H1 (cell line): ENCODE measurements at regions not wholly inside any gene's neighbourhood (a gene's known extent, or its start where the extent isn't known, plus 50 kb on each side); places are given as distances from the start of the nearest gene placed in this dataset.

Experiments
- CTCF ChIA-PET: fragments of 300-600 bp; sonication (Branson Sonifier 250); formaldehyde crosslinking; loops from one replicate; lab custom pipeline; 2021; ENCODE audit not compliant: partially characterized antibody; lab: Charles Lee
- POLR2A ChIA-PET: fragments of 300-600 bp; sonication (Branson Sonifier 250); formaldehyde crosslinking; loops from one replicate; lab custom pipeline; 2021; ENCODE audit warnings: inconsistent platforms; ENCODE audit not compliant: partially characterized antibody; lab: Charles Lee
- DNase-seq, 2 experiments: peaks; one replicate each; pipeline versions ENCODE4 v3.0.0 to v3.0.0-alpha.2; 2010 to 2022; ENCODE audit warnings: low spot score in 2 of 2, low read depth in 1 of 2, mixed read lengths in 1 of 2
- FAIRE-seq: peaks from 2 replicates; lab custom pipeline; 2011; peaks lifted over from hg19 to GRCh38; lab: Jason Lieb, UNC
- H2AFZ ChIP-seq: 2 replicates; pipeline ENCODE4 v1.8.1; 2012; ENCODE audit warnings: low read length, inconsistent platforms
- H2AK5ac ChIP-seq: 2 replicates; pipeline ENCODE4 v1.6.1; 2013; ENCODE audit warnings: low read depth, low read length
- H2BK120ac ChIP-seq: replicated peaks from 2 replicates; pipeline ENCODE3; 2013; ENCODE audit warnings: low read depth, low read length, inconsistent platforms
- H2BK12ac ChIP-seq: 2 replicates; pipeline ENCODE4 v1.6.1; 2013; ENCODE audit warnings: low read depth, low read length
- H2BK15ac ChIP-seq: 2 replicates; pipeline ENCODE4 v1.6.1; 2013; ENCODE audit warnings: low read length
- H2BK20ac ChIP-seq: 2 replicates; pipeline ENCODE4 v1.6.1; 2013; ENCODE audit warnings: low read length
- H2BK5ac ChIP-seq: 2 replicates; pipeline ENCODE4 v1.6.1; 2013; ENCODE audit warnings: low read depth, low read length
- H3K14ac ChIP-seq: 2 replicates; pipeline ENCODE4 v1.6.1; 2013; ENCODE audit warnings: inconsistent platforms; ENCODE audit not compliant: insufficient read length
- H3K18ac ChIP-seq: 2 replicates; pipeline ENCODE4 v1.6.1; 2013; ENCODE audit warnings: low read length; ENCODE audit errors: extremely low read depth
- H3K23ac ChIP-seq: 2 replicates; pipeline ENCODE4 v1.6.1; 2013; ENCODE audit warnings: inconsistent platforms; ENCODE audit not compliant: insufficient read length
- H3K23me2 ChIP-seq: 2 replicates; pipeline ENCODE4 v1.6.1; 2013; ENCODE audit warnings: low read depth, low read length
- H3K27ac ChIP-seq: 2 replicates; pipeline ENCODE4 v1.6.1; 2011; ENCODE audit warnings: low read depth, low read length, inconsistent platforms
- H3K27me3 ChIP-seq, 4 experiments: replicated peaks in 1 of 4; 1 replicate in 1 of 4; 2 replicates in 3 of 4; pipeline versions ENCODE4 v1.6.1 to v1.8.1; 2011 to 2013; ENCODE audit warnings: low read length in 3 of 4, mild to moderate bottlenecking in 3 of 4, inconsistent platforms in 2 of 4, mixed read lengths in 2 of 4, moderate library complexity in 1 of 4; ENCODE audit not compliant: control insufficient read depth in 3 of 4, insufficient read depth in 3 of 4; ENCODE audit errors: extremely low read depth in 1 of 4
- H3K36me3 ChIP-seq, 4 experiments: 2 replicates each; pipeline versions ENCODE4 v1.6.1 to v1.8.1; 2011 to 2013; ENCODE audit warnings: mild to moderate bottlenecking in 4 of 4, low read length in 3 of 4, moderate library complexity in 2 of 4, control low read depth in 1 of 4, inconsistent platforms in 1 of 4; ENCODE audit not compliant: insufficient read depth in 4 of 4, control insufficient read depth in 2 of 4
- H3K4ac ChIP-seq: replicated peaks from 2 replicates; pipeline ENCODE3; 2013; ENCODE audit warnings: low read length, low read depth, mixed read lengths, inconsistent platforms; ENCODE audit not compliant: insufficient read length
- H3K4me1 ChIP-seq, 4 experiments: replicated peaks in 1 of 4; 1 replicate in 1 of 4; 2 replicates in 3 of 4; pipeline versions ENCODE4 v1.6.1 to v1.8.1; 2011 to 2013; ENCODE audit warnings: low read length in 3 of 4, inconsistent platforms in 2 of 4, mixed read lengths in 1 of 4; ENCODE audit not compliant: insufficient read depth in 4 of 4, control insufficient read depth in 3 of 4
- H3K4me2 ChIP-seq, 2 experiments: 2 replicates each; pipeline versions ENCODE4 v1.6.1 to v1.8.1; 2011 to 2013; ENCODE audit warnings: low read depth in 2 of 2, low read length in 2 of 2, control low read depth in 1 of 2, inconsistent platforms in 1 of 2, mild to moderate bottlenecking in 1 of 2; ENCODE audit not compliant: insufficient read depth in 1 of 2
- H3K4me3 ChIP-seq, 4 experiments: fragments of 200-600, 300-600 bp in 1 of 4; sonication (generic), shearing (Covaris generic), sonication (Bioruptor Twin) in 1 of 4; 2 replicates each; pipeline versions ENCODE4 v1.5.1 to v1.8.1; 2011 to 2016; ENCODE audit warnings: low read length in 4 of 4, low read depth in 3 of 4, control low read depth in 2 of 4, inconsistent platforms in 2 of 4, mild to moderate bottlenecking in 2 of 4, mixed read lengths in 1 of 4, moderate library complexity in 1 of 4; ENCODE audit not compliant: insufficient read depth in 2 of 4; ENCODE audit errors: extremely low read depth in 1 of 4
- H3K56ac ChIP-seq: replicated peaks from 2 replicates; pipeline ENCODE3; 2013; ENCODE audit warnings: low read depth, mild to moderate bottlenecking, mixed read lengths, low read length, inconsistent platforms; ENCODE audit not compliant: insufficient read length
- H3K79me1 ChIP-seq: 2 replicates; pipeline ENCODE4 v1.6.1; 2013; ENCODE audit warnings: low read depth, low read length, control low read depth
- H3K79me2 ChIP-seq, 2 experiments: 2 replicates each; pipeline versions ENCODE4 v1.6.1 to v1.8.1; 2012 to 2013; ENCODE audit warnings: low read length in 2 of 2, mild to moderate bottlenecking in 2 of 2, inconsistent platforms in 1 of 2; ENCODE audit not compliant: insufficient read depth in 2 of 2, control insufficient read depth in 1 of 2
- H3K9ac ChIP-seq, 4 experiments: replicated peaks in 1 of 4; 1 replicate in 1 of 4; 2 replicates in 3 of 4; pipeline versions ENCODE4 v1.6.1 to v1.8.1; 2011 to 2013; ENCODE audit warnings: low read depth in 3 of 4, low read length in 3 of 4, control low read depth in 2 of 4, mild to moderate bottlenecking in 2 of 4, moderate library complexity in 2 of 4, inconsistent platforms in 1 of 4; ENCODE audit errors: extremely low read depth in 1 of 4
- H3K9me3 ChIP-seq, 2 experiments: 2 replicates each; pipeline versions ENCODE4 v1.6.1 to v1.8.1; 2012 to 2013; ENCODE audit warnings: mild to moderate bottlenecking in 2 of 2, moderate library complexity in 2 of 2, control low read depth in 1 of 2, inconsistent platforms in 1 of 2, low read depth in 1 of 2, low read length in 1 of 2, mixed read lengths in 1 of 2; ENCODE audit not compliant: insufficient read depth in 2 of 2
- H4K20me1 ChIP-seq, 2 experiments: replicated peaks in 1 of 2; 2 replicates each; pipeline versions ENCODE3 to v1.8.1; 2011 to 2013; ENCODE audit warnings: inconsistent platforms in 2 of 2, low read length in 2 of 2, mild to moderate bottlenecking in 1 of 2; ENCODE audit not compliant: insufficient read depth in 2 of 2, control insufficient read depth in 1 of 2
- H4K5ac ChIP-seq: 2 replicates; pipeline ENCODE4 v1.6.1; 2013; ENCODE audit warnings: low read length, low read depth, mixed read lengths, inconsistent platforms; ENCODE audit not compliant: insufficient read length
- H4K8ac ChIP-seq: 2 replicates; pipeline ENCODE4 v1.8.0; 2013; ENCODE audit warnings: mild to moderate bottlenecking, moderate library complexity, low read length, inconsistent platforms; ENCODE audit not compliant: insufficient read depth; ENCODE audit errors: extremely low read depth
- H4K91ac ChIP-seq: replicated peaks from 2 replicates; pipeline ENCODE3; 2013; ENCODE audit warnings: low read length, mixed read lengths, inconsistent platforms; ENCODE audit not compliant: insufficient read length
- SP1 ChIP-seq: IDR thresholded peaks from 2 replicates; pipeline ENCODE4 v1.6.1; 2011; ENCODE audit warnings: low read depth, low read length
- WGBS, 2 experiments: shearing (Covaris generic) in 1 of 2; methylation state at CpG; one replicate each; pipeline versions ENCODE4 v1.1.6 to v1.1.7; 2013 to 2015; ENCODE audit warnings: low lambda C conversion rate in 2 of 2, mixed read lengths in 2 of 2, inconsistent platforms in 1 of 2, low coverage in 1 of 2, missing lambda C conversion rate in 1 of 2; ENCODE audit not compliant: insufficient replicate concordance in 2 of 2, insufficient coverage in 1 of 2, insufficient read length in 1 of 2; ENCODE audit errors: extremely low coverage in 1 of 2, missing lambda C conversion rate in 1 of 2; 5-methylcytosine and 5-hydroxymethylcytosine counted together

- POLR2A ChIA-PET: no interaction called here
- H3K4me1 ChIP-seq: no peaks in the 10 kb centered on the region
- no peak for DNase-seq
- H2AK5ac ChIP-seq: no peak overlapping the region
- H3K36me3 ChIP-seq: no peaks in the 10 kb centered on the region
- H3K4me3 ChIP-seq: no peak overlapping the region
- no peak overlapping the region for H3K27ac ChIP-seq
- no peak overlapping the region for H3K23ac ChIP-seq
- no peak overlapping the region for H3K9ac ChIP-seq
- no peak overlapping the region for H4K91ac ChIP-seq
- no peak overlapping the region for H3K14ac ChIP-seq
- H4K20me1 ChIP-seq: no peaks in the 10 kb centered on the region
- H2BK12ac ChIP-seq: no peak overlapping the region
- H3K79me1 ChIP-seq: no peaks in the 10 kb centered on the region
- CTCF ChIA-PET: interaction anchor here (0.6 to 2.4 kb wide), 5 partner anchors 18 to 841 kb away, joined by 3 to 6 read pairs (median 4); no protein-coding TSS in a partner anchor
- no peak overlapping the region for H2BK5ac ChIP-seq
- H4K8ac ChIP-seq: no peak overlapping the region
- no peaks in the 10 kb centered on the region for H3K23me2 ChIP-seq
- WGBS, 2 experiments: 87% methylated on average over 3 of the region's 3 CpGs; no CpG with 5 or more reads in 1 of the 2 experiments
- no peaks in the 10 kb centered on the region for H3K27me3 ChIP-seq
- FAIRE-seq: no peak
- no peak overlapping the region for H3K18ac ChIP-seq
- no peak overlapping the region for H3K56ac ChIP-seq
- no peaks in the 10 kb centered on the region for H3K9me3 ChIP-seq
- H4K5ac ChIP-seq: no peak overlapping the region
- no peak for TF ChIP-seq SP1
- TF ChIP-seq, all 59 proteins: peak for 0
- Histone ChIP-seq H3K4ac (no peak overlapping the region), H2BK120ac (no peak overlapping the region), H2BK15ac (no peak overlapping the region), H3K4me2 (no peak overlapping the region), H2BK20ac (no peak overlapping the region), H3K79me2 (no peaks in the 10 kb centered on the region), H2AFZ (no peak overlapping the region)
These were observed 473.9 kb downstream of the TOX3 start for GRCh38 chr16:52073024-52073423.
